ENCODE measurements at regions not wholly inside any gene's neighbourhood (a gene's known extent, or its start where the extent isn't known, plus 50 kb on each side); places are given as distances from the start of the nearest gene placed in this dataset.

DNA sequence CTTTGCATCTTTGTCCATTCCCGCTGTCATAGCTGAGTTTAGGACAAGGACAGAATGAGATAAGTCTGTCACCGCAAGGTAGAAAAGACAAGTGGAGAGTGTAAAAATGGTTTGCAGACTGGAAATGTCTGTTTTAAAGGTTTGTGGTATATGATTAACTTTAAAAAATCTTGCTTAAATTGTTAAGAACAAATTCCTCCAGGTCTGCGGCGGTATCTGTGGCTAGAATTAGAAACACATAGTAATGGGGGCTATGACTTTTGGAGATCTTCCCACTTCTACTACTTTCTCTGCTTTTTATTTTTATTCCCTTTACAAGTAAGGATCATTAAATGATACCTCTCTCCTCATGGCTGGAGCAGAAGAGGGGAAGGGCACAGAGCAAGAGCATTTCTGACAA lies 92.2 kb downstream of the MID1IP1 start:
- DNase-seq (no peak), ATAC-seq (no peak)
- Histone ChIP-seq H3K4me1 (peaks cover 20% of the 10 kb centered on the region), H3K27ac (no peak overlapping the region), H3K9me3 (no peaks in the 10 kb centered on the region), H3K36me3 (replicated peaks in 1 of 2; ENCODE audit: insufficient read depth in 1 of 2, low read depth in 2 of 2) (no peaks in the 10 kb centered on the region), H3K4me3 (no peak overlapping the region), H3K27me3 (no peaks in the 10 kb centered on the region)
- 14 to 21% methylated on average over 4 of the region's 4 CpGs for WGBS, 2 donors
- intact Hi-C loops (cut with DNase I) = no loop called here
- no peak for TF ChIP-seq POLR2A (IDR thresholded peaks at IDR 0.05)

DNA sequence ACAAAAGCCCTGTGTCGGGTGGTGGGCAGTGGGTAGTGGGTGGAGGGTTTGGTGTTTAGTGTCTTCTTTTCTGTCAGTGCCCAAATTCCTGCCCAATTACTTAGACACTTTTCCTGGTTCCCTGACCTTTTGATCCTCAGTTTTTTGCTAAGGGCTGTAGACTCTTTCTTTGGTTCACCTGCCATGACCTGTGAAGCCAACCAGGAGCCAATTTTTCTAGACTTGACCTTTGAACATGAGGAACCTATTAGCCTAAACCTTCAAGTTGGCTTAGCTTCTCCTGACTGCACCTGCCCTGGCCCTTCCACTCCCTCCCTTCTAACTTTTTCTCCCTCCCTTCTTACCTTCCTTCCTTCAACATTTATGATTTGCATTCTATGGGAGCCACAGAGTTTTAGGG lies 94.5 kb downstream of the MID1IP1 start:
- Histone ChIP-seq H3K4me1 (peaks cover 24% of the 10 kb centered on the region), H3K27ac (no peak overlapping the region), H3K4me3 (no peak overlapping the region), H3K36me3 (replicated peaks in 1 of 2; ENCODE audit: insufficient read depth in 1 of 2, low read depth in 2 of 2) (no peaks in the 10 kb centered on the region), H3K27me3 (no peaks in the 10 kb centered on the region), H3K9me3 (no peaks in the 10 kb centered on the region)
- no peak for ATAC-seq
- 91 to 100% methylated on average over 1 of the region's 1 CpG for WGBS, 2 donors
- no peak for DNase-seq
- intact Hi-C loops (cut with DNase I) = no loop called here
- TF ChIP-seq POLR2A (IDR thresholded peaks at IDR 0.05) (no peak), CTCF (IDR thresholded peaks at IDR 0.05) (no peak)

DNA sequence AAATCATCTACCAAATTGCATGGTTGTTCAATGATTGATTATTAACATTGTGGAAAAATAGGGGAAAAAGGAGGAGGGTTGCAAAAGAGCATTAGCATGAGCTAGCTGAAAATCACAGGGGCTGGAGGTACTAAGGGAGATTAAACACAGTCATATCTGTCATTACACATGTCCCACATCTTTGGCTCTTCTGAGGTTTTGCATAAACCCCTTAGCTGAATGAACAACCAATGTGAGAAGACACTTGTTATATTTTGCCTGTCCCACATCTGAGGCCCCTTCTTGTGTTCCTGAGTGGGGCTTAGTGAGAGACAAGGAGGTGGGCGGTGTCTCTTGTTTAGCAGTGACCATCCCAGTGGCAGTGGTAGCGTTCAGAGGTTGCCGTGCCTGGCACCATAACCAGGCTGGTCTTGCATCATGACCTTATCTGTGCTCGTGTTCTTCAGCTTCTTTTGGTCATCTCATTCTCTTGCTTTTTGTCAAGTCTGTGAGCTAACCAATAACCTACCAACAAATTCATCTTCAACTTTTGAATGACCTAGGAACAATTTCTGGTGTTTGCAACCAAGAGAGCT lies 95.6 kb downstream of the MID1IP1 start:
- TF ChIP-seq POLR2A (IDR thresholded peaks at IDR 0.05) (no peak), CTCF (IDR thresholded peaks at IDR 0.05) (no peak)
- peaks cover 24% of the 10 kb centered on the region for H3K4me1 ChIP-seq
- no peak overlapping the region for H3K4me3 ChIP-seq
- 86 to 93% methylated on average over 1 to 4 of the region's 4 CpGs for WGBS, 2 donors
- no peaks in the 10 kb centered on the region for H3K27me3 ChIP-seq
- DNase-seq = no peak
- H3K27ac ChIP-seq = no peak overlapping the region
- no peak for ATAC-seq
- no peaks in the 10 kb centered on the region for H3K9me3 ChIP-seq
- no peaks in the 10 kb centered on the region for H3K36me3 ChIP-seq (replicated peaks in 1 of 2; ENCODE audit: insufficient read depth in 1 of 2, low read depth in 2 of 2)
- intact Hi-C loops (cut with DNase I) = no loop called here

DNA sequence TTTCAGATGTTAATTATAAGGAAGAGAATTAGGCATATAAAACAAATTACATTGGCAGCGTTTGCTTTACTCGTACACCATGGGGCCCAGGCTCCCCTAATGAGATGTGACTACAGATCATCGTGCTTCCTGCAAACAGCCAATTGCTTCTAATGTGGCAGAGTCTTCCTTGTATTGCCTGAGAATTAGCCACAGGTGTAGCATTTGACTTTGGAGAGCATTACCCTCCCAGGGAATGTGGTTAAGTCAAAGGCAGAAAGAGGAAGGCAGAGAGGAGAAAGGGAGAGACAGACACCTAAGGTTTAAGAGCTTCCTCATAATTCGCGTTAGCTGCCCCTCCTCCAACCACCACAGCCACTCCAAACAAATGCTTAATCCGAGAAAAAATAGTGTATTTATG lies 97.0 kb downstream of the MID1IP1 start:
- H3K9me3 ChIP-seq = no peaks in the 10 kb centered on the region
- H3K4me1 ChIP-seq = peaks cover 21% of the 10 kb centered on the region
- 60 to 77% methylated on average over 6 of the region's 6 CpGs for whole genome bisulfite sequencing, 2 donors
- no peak overlapping the region for H3K27ac ChIP-seq
- H3K36me3 ChIP-seq (replicated peaks in 1 of 2; ENCODE audit: insufficient read depth in 1 of 2, low read depth in 2 of 2) = no peaks in the 10 kb centered on the region
- H3K4me3 ChIP-seq = no peak overlapping the region
- DNase-seq = no peak
- H3K27me3 ChIP-seq = no peaks in the 10 kb centered on the region
- ATAC-seq = no peak
- TF ChIP-seq POLR2A (IDR thresholded peaks at IDR 0.05) = no peak
- TF ChIP-seq CTCF (IDR thresholded peaks at IDR 0.05) = no peak
- intact Hi-C loops (cut with DNase I) = no loop called here

DNA sequence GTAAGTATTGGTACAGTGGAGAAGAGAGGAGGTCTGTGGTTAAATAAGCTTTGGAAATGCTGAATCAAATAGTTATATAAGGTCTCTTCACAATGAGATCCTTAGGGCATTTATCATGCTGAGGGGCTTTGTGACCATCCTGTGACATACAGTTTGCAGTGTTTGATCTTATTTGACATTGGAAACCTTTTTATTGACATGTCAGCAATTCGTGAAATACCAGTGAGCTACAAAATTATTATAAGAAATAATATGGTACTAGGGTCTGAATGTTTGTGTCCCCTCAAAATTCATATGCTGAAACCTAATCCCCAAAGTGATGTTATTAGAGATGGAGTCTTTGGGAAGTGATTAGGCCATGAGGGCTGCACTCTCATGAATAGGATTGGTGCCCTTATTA lies 98.4 kb downstream of the MID1IP1 start:
- ATAC-seq = no peak
- no peaks in the 10 kb centered on the region for H3K27me3 ChIP-seq
- WGBS, 2 donors = 78 to 85% methylated on average over 1 of the region's 1 CpG
- no peak for DNase-seq
- no peak overlapping the region for H3K4me3 ChIP-seq
- peaks cover 13% of the 10 kb centered on the region for H3K4me1 ChIP-seq
- H3K27ac ChIP-seq = no peak overlapping the region
- intact Hi-C loops (cut with DNase I) = no loop called here
- no peaks in the 10 kb centered on the region for H3K36me3 ChIP-seq (replicated peaks in 1 of 2; ENCODE audit: insufficient read depth in 1 of 2, low read depth in 2 of 2)
- no peaks in the 10 kb centered on the region for H3K9me3 ChIP-seq
- TF ChIP-seq CTCF (IDR thresholded peaks at IDR 0.05) = no peak
- TF ChIP-seq POLR2A (IDR thresholded peaks at IDR 0.05) = no peak

All from body of pancreas (tissue), 4 donors.